SIG-M5 treated with dmso at 0.1 percent for 504 hours (cell line): ENCODE measurements at regions not wholly inside any gene's neighbourhood (a gene's known extent, or its start where the extent isn't known, plus 50 kb on each side); places are given as distances from the start of the nearest gene placed in this dataset.

Experiments
- DNase-seq: peaks from one replicate; lab custom pipeline; 2025; ENCODE audit not compliant: unreplicated experiment; lab: John Stamatoyannopoulos, UW

- no peak for DNase-seq
These were observed 154.3 kb upstream of the VSTM2B start for GRCh38 chr19:29371251-29372090.

DNA sequence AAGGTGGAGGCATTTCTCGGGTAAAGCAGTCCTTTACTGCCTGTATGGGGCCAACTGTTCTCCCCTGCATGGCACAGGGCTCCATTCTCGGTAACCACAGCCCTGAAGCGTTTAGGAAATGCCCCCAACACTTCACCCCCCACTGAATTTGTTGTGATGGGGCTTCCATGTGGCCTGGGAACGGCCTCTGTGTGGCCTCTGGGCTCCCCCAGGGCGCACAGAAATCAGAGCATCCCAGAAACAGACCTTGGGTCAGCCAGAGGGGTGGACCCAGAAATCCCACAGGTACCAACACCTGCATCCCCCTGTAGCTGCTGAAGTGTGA, 153.7 kb upstream of the VSTM2B start:
- DNase-seq, result no peak

DNA sequence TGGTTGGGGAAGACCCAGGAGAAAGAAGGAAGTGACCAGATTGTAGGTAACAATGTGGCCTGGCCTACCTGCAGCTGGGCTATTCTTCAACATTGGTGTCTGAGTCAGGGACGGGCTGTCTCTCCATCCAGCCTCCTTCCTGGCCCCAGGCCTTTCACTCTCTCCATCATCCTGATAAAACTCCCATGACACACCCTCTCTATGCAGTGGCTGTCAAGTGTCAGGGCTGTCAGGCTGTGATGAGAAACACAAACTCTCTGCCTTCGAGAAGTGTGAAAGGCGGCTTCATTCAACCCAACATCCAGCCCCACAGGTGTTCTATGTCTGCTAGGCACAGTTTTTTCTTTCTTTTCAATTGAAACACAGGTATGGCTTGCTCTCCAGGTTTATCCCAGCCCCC, 153.3 kb upstream of the VSTM2B start:
- DNase-seq, result no peak

- no peak for DNase-seq
These were observed 152.6 kb upstream of the VSTM2B start for GRCh38 chr19:29372921-29373797.

GRCh38 chr19:29375429-29376119, 150.2 kb upstream of the VSTM2B start:
- DNase-seq, result no peak

DNA sequence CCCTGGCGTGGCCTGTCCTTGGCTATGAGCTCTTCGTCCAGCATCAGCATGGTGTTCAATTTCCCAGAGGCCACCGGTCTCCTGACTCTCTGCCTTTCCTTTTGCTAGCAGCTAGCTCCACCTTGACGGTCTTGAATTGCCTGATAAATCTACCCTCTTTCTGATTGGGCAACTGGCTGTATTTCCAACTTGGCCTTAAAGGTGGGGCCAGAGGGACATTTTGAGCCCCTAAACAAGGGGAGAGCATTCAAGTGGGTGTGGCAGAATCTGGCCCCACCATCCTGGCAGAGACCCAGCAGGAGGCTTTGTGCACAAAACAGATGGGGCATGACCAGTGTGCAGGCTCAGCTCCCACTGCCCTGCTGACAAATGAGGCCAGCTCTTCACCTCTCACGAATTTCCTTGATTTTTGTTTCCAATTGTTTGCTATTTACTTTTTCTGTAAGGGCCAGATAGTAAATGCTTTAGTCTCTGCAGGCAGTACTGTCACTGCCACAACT, 148.9 kb upstream of the VSTM2B start:
- no peak for DNase-seq

GRCh38 chr19:29378126-29378525, 147.7 kb upstream of the VSTM2B start:
- DNase-seq, result no peak

GRCh38 chr19:29378543-29379080, 147.2 kb upstream of the VSTM2B start:
- no peak for DNase-seq

- no peak for DNase-seq
These were observed 146.4 kb upstream of the VSTM2B start for GRCh38 chr19:29379257-29380021.

DNA sequence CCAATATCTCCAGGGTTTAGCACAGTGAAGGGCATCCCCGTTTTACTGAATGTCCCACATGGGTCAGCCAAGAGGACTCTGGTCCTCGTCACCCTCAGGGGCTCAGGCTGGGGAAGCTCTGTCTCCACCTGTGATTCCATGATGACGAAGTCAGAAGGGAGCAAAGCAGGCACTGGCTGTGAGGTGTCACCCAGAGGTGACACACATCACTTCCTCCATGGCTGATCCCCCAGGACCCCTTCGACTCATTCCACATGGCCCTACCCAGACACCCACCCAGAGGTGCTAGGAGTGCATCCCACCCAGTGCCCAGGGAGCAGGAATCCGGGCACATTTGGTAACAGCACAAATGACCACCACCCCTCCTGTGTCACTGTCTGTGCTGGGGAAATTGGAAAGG, 145.2 kb upstream of the VSTM2B start:
- no peak for DNase-seq

DNA sequence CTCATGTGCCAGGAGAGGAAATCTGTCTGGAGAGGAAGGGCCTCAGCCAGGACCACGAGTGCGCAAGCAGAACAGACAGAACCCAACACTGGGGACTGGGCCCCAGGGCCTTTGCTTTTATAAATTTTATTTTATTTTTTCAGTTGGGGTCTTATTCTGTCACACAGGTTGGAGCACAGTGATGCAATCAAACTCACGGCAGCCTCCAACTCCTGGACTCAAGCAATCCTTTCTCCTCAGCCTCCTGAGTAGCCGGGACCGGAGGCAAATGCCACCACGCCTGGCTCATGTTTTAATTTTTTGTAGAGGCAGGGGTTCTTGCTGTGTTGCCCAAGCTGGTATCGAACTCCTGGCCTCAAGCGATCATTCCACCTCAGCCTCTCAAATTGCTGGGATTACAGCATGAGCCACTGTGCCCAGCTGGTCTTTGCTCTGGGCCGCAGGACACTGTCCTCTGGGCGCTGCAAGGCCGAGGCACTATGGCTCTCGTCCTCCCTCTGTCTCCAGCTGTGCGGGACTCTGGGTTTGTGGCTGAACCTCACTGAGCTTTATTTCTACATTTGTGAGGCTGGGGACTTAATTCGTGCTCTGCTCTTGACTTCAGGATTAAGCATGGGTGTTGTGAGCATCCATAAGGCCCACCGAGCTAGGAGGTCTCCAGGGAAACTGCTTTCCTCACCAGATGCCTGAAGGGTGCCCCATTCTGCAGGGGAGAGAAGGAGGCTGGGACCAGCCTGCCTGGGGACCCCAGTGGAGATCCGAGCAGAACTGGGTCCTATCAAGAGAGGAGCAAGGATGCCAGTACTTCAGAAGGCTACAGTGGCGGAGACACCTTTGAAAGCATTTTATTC, 144.2 kb upstream of the VSTM2B start:
- no peak for DNase-seq

GRCh38 chr19:29383696-29384095, 142.1 kb upstream of the VSTM2B start:
- DNase-seq, result no peak

DNA sequence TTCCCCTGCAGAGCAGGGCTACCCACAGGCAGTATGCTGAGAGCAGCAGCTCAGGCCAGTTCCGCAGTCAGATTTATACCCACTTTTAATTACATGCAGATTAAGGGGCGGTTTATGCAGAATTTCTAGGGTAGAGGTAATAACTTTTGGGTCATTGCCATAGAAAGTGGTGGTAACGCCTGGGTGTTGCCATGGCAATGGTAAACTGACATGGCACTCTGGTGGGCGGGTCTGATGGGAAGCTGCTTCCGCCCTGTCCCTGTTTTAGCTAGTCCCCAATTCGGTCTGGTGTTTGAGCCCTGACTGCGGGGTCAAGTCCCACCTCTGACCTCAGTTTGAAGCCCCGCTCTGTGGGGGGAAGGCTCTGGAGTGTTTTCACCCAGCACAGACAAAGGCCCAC, 141.1 kb upstream of the VSTM2B start:
- no peak for DNase-seq

DNA sequence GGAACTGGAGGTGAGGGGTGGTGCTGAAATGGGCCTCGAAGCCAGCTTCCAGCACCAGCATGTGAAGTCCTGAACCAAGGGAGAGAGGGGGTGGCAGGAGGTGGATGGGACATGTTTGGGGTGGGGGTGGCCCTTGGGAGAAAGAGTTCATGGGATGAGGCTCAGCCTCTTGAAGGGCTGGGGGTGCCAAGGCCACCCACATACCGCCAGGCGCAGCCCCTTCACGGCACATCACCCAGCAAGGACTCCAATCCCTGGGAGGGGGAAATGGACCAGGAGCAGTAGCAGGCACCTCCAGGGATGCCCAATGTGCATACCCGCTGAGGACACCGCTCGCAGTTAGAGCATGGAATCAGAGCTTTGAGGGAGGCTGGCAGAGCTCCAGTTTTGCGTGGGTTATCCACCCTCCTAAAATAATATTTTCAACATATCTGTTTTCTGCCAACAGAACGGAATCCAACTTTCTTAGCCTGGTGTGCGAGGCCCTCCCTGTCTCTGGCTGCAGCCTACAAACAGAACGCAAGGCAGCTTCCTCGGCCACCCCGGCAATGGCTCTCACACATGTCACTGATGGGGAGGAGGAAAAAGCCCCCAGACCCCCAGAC, 140.5 kb upstream of the VSTM2B start:
- DNase-seq, result no peak

DNA sequence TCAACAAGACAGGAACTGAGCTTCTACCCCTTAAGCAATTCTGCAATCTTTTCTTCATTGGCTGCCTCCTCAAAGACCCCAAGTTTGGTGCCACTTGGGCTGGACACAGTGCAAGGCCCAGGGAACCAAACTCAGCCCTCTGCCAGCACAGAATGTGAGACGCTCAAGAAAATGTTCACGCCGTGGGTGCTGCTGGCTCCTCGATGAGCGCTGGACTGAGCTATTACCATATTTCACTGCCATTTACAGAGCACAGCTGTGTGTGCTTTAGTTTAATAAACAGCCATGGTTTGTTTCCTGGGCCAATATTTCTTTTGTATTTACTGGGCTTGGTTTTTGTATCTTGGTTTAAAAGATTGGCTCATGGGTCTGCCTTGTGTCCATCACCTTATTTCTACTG, 138.8 kb upstream of the VSTM2B start:
- no peak for DNase-seq

- DNase-seq, result no peak
These were observed 138.2 kb upstream of the VSTM2B start for GRCh38 chr19:29387586-29387985.

GRCh38 chr19:29389495-29389894, 136.3 kb upstream of the VSTM2B start:
- peak; percentile 53 for DNase-seq

DNA sequence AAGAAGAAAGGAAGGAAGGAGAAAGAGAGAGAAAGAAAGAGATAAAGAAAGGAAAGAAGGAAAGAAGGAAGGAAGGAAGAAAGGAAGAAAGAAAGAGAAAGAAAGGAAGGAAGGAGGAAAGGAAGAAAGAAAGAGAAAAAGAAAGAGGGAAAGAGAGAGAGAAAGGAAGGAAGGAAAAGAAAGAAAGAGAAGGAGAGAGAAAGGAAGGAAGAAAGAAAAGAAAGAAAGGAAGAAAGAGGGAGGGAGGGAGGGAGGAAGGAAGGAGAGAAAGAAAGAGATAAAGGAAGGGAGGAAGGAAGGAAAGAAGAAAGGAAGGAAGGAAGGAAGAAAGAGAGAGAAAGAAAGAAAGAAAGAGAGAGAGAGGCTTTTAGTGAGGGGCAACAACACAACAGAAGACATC, 135.1 kb upstream of the VSTM2B start:
- DNase-seq, result no peak

- no peak for DNase-seq
These were observed 131.8 kb upstream of the VSTM2B start for GRCh38 chr19:29393915-29394460.
